Mesothelial cell of epicardium (in vitro differentiated cells): ENCODE measurements at regions not wholly inside any gene's neighbourhood (a gene's known extent, or its start where the extent isn't known, plus 50 kb on each side); places are given as distances from the start of the nearest gene placed in this dataset.

Experiments
- DNase-seq, 2 experiments: peaks; one replicate each; pipeline ENCODE4 v3.0.0; 2021; ENCODE audit warnings: low spot score in 2 of 2; ENCODE audit not compliant: unreplicated experiment in 2 of 2
- H3K27ac Mint-ChIP-seq: 2 replicates; pipeline ENCODE4 v1.8.0; 2021; ENCODE audit warnings: mixed read lengths
- H3K27me3 Mint-ChIP-seq: 2 replicates; pipeline ENCODE4 v1.8.0; 2021; ENCODE audit warnings: low read depth, mixed read lengths
- H3K36me3 Mint-ChIP-seq: 2 replicates; pipeline ENCODE4 v1.8.0; 2021; ENCODE audit warnings: mixed read lengths
- H3K4me1 Mint-ChIP-seq: 2 replicates; pipeline ENCODE4 v1.8.0; 2021; ENCODE audit warnings: mixed read lengths
- H3K4me3 Mint-ChIP-seq: 2 replicates; pipeline ENCODE4 v1.8.0; 2021; ENCODE audit warnings: mild to moderate bottlenecking, moderate library complexity, mixed read lengths
- H3K9me3 Mint-ChIP-seq: 2 replicates; pipeline ENCODE4 v1.8.0; 2021; ENCODE audit warnings: mixed read lengths
- TF ChIP-seq, protein P1 (sequence below): fragments of 200-600 bp; sonication (generic); IDR thresholded peaks from one replicate; pipeline ENCODE4 v1.5.0; 2021; ENCODE audit warnings: antibody characterized with exemption; ENCODE audit not compliant: unreplicated experiment

DNA sequence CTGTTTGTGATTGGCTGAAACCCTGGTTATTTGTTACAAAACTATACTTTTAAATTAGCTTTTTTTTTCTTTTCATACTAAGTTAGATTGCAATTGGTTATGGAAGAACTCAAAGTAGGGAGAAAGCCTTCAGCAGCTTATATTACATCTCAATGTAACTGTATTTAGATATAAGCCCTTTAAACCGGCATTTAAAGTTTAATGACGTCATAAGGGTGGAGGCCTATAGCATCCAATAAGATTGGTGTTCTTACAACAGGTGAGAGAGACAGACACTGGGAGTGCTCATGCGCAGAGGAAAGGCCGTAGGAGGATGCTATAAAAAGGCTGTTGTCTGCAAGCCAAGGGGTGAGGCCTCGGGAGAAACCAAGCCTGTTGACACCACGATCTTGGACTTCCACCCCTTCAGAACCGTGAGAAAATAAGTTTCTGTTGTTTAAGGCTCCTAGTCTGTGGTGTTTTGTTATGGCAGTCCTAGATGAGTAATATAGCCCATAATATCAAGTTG lies 1198.8 kb upstream of the SPRY2 start:
- TF ChIP-seq, protein P1, sequence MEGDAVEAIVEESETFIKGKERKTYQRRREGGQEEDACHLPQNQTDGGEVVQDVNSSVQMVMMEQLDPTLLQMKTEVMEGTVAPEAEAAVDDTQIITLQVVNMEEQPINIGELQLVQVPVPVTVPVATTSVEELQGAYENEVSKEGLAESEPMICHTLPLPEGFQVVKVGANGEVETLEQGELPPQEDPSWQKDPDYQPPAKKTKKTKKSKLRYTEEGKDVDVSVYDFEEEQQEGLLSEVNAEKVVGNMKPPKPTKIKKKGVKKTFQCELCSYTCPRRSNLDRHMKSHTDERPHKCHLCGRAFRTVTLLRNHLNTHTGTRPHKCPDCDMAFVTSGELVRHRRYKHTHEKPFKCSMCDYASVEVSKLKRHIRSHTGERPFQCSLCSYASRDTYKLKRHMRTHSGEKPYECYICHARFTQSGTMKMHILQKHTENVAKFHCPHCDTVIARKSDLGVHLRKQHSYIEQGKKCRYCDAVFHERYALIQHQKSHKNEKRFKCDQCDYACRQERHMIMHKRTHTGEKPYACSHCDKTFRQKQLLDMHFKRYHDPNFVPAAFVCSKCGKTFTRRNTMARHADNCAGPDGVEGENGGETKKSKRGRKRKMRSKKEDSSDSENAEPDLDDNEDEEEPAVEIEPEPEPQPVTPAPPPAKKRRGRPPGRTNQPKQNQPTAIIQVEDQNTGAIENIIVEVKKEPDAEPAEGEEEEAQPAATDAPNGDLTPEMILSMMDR = no peak
- Mint-ChIP-seq H3K27ac (no peak overlapping the region), H3K4me1 (peaks cover 8% of the 10 kb centered on the region), H3K9me3 (peaks cover 9% of the 10 kb centered on the region), H3K36me3 (no peaks in the 10 kb centered on the region), H3K4me3 (no peak overlapping the region), H3K27me3 (no peaks in the 10 kb centered on the region)
- no peak for DNase-seq

DNA sequence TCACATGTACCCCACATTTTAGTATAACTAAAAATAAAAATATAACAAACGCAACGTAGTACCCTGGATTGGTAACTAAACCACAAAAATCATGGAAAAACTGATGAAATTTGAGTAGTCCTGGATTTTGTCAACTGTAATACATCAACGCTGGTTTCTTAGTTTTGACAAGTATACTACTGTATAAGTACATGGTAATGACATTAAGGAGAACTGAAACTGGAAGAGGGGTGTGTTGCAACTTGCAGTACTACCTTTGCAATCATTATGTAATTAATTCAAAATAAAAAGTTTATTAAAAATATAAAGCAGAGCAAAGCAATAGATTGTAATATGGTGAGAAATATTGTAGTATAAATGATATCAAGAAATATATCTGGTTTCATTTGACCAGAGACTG lies 1158.0 kb upstream of the SPRY2 start:
- Mint-ChIP-seq H3K36me3 (no peaks in the 10 kb centered on the region), H3K4me3 (no peak overlapping the region), H3K27me3 (no peaks in the 10 kb centered on the region), H3K9me3 (peaks cover 11% of the 10 kb centered on the region), H3K27ac (no peak overlapping the region), H3K4me1 (no peaks in the 10 kb centered on the region)
- no peak for DNase-seq
- TF ChIP-seq, protein P1 = no peak

DNA sequence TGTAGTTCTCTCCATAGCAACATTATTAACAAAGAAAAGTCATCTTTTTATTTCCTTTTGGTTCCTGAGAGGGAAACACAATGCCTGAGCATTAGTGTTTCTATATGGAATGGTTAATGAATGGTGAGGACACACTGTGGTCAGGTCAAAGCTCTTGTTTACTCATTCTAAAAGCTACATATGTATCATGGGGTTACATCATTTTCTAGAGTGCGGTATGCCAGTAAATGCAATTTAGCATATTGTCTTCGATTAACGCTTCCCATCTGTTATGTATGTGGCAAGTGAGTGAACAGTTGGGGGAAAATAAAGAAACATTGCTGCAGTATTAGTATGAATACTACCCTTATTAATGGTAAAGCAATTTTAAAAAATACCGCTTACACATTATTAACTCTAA lies 1152.2 kb upstream of the SPRY2 start:
- TF ChIP-seq, protein P1 = no peak
- Mint-ChIP-seq H3K4me1 (peaks cover 4% of the 10 kb centered on the region), H3K27ac (no peak overlapping the region), H3K9me3 (peaks cover 6% of the 10 kb centered on the region), H3K27me3 (no peaks in the 10 kb centered on the region), H3K36me3 (no peaks in the 10 kb centered on the region), H3K4me3 (no peak overlapping the region)
- DNase-seq = no peak

DNA sequence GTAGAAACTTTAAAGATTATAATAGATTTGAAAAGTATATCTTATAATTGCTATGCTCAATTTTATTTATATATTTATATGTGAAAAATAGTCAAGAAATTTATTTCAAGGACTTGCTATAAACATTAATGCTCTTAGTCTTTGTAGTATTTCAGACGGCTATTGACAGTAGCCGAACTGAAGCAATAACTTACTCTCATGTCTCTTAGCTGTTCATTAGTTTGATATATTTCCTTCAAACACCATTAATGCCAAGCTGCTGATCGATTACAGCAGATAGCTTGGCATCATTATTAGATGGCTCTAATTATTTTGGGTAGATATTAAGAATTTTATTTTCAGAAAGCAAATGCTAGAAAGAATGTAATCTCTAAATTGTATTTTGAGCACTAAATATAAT lies 1151.5 kb upstream of the SPRY2 start:
- no peaks in the 10 kb centered on the region for H3K36me3 Mint-ChIP-seq
- TF ChIP-seq, protein P1 = no peak
- no peak for DNase-seq
- H3K4me3 Mint-ChIP-seq = no peak overlapping the region
- no peaks in the 10 kb centered on the region for H3K27me3 Mint-ChIP-seq
- no peak overlapping the region for H3K27ac Mint-ChIP-seq
- H3K4me1 Mint-ChIP-seq = peaks cover 4% of the 10 kb centered on the region
- no peaks in the 10 kb centered on the region for H3K9me3 Mint-ChIP-seq

DNA sequence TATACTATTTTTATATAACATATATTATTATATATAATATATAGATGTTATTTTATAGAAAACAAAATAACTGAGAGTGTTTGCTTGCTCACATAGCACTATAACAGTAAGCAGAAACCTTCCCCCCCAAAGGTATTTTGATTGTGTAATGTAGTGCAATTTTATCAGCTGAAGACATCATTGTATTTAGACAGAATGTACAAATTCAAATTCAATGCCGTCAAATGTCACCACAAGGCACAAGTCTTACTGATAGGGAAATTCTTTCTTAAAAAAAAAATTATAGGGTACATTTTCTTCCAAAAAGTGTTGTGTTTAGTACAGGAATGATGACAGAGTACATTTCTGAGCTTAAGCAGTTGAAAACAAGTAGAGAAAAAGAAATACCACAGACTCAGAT lies 1147.1 kb upstream of the SPRY2 start:
- no peak for DNase-seq
- Mint-ChIP-seq H3K27ac (no peak overlapping the region), H3K27me3 (no peaks in the 10 kb centered on the region), H3K36me3 (no peaks in the 10 kb centered on the region), H3K4me3 (no peak overlapping the region), H3K9me3 (peaks cover 3% of the 10 kb centered on the region), H3K4me1 (peaks cover 4% of the 10 kb centered on the region)
- TF ChIP-seq, protein P1 = no peak

DNA sequence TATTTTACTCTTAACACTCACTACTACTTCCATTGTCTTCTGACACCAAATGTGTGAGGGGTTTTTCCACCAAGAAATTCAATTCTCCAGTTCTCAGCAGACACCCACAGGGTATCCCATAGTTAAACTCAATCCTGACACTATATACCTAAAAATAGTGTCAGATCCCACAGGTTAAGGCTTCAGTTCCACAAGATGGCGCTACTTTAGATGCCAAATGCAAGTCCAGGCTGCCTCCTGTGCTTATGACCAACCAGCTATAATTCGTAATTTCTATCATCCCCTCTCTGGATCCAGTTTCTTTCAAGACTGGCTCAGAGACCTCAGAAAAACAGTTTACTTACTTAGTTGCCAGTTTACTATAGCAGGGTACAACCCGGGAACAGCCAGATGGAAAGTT lies 1146.2 kb upstream of the SPRY2 start:
- H3K9me3 Mint-ChIP-seq = peaks cover 11% of the 10 kb centered on the region
- peaks cover 4% of the 10 kb centered on the region for H3K4me1 Mint-ChIP-seq
- H3K27ac Mint-ChIP-seq = no peak overlapping the region
- no peak overlapping the region for H3K4me3 Mint-ChIP-seq
- H3K27me3 Mint-ChIP-seq = no peaks in the 10 kb centered on the region
- no peak for DNase-seq
- H3K36me3 Mint-ChIP-seq = no peaks in the 10 kb centered on the region
- TF ChIP-seq, protein P1 = no peak
